ENCODE measurements at regions not wholly inside any gene's neighbourhood (a gene's known extent, or its start where the extent isn't known, plus 50 kb on each side); places are given as distances from the start of the nearest gene placed in this dataset.

DNA sequence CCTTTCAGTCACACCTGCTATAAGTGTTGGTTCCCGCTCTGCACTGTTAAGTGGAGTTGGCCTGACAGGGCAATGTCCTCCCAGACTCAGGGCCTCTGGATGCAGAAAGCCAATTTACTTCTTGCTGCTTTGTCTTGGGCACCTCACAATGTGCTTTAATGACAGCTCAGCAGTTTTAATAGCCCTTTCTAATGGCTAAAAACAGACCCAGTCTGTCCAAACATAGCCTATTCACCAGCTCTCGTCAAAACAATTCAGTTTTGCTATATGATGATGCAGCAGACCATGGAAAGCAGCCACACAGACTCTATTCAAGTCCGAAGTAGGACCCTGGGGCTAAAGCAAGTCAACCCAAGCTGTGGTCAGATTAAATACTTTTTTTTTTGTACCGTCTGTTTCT lies 529.1 kb upstream of the SEMA6A start:
- TF ChIP-seq, protein P1, sequence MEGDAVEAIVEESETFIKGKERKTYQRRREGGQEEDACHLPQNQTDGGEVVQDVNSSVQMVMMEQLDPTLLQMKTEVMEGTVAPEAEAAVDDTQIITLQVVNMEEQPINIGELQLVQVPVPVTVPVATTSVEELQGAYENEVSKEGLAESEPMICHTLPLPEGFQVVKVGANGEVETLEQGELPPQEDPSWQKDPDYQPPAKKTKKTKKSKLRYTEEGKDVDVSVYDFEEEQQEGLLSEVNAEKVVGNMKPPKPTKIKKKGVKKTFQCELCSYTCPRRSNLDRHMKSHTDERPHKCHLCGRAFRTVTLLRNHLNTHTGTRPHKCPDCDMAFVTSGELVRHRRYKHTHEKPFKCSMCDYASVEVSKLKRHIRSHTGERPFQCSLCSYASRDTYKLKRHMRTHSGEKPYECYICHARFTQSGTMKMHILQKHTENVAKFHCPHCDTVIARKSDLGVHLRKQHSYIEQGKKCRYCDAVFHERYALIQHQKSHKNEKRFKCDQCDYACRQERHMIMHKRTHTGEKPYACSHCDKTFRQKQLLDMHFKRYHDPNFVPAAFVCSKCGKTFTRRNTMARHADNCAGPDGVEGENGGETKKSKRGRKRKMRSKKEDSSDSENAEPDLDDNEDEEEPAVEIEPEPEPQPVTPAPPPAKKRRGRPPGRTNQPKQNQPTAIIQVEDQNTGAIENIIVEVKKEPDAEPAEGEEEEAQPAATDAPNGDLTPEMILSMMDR (IDR thresholded peaks at IDR 0.05), result no peak
- no peak for TF ChIP-seq POLR2AphosphoS5 (IDR thresholded peaks at IDR 0.05)
